ENCODE measurements at regions not wholly inside any gene's neighbourhood (a gene's known extent, or its start where the extent isn't known, plus 50 kb on each side); places are given as distances from the start of the nearest gene placed in this dataset.

- no peak overlapping the region for H3K9ac ChIP-seq (ENCODE audit: low read depth, low read length)
- H3K4me2 ChIP-seq (ENCODE audit: low read length): no peak overlapping the region
- H3K36me3 ChIP-seq (ENCODE audit: insufficient read depth, low read length): no peaks in the 10 kb centered on the region
- no peak overlapping the region for H3K4me3 ChIP-seq (ENCODE audit: low read length)
- H3K9me3 ChIP-seq (replicated peaks; ENCODE audit: low read length): no peaks in the 10 kb centered on the region
- no peaks in the 10 kb centered on the region for H3K27me3 ChIP-seq (ENCODE audit: control insufficient read depth, insufficient read depth, low read length)
- no peaks in the 10 kb centered on the region for H3K4me1 ChIP-seq (ENCODE audit: control insufficient read depth, insufficient read depth, low read length)
Measured at GRCh38 chr10:4020631-4021030, 235.6 kb upstream of the KLF6 start.

- Histone ChIP-seq H3K36me3 (ENCODE audit: insufficient read depth, low read length) (no peaks in the 10 kb centered on the region), H3K9me3 (replicated peaks; ENCODE audit: low read length) (no peaks in the 10 kb centered on the region), H3K27me3 (ENCODE audit: control insufficient read depth, insufficient read depth, low read length) (no peaks in the 10 kb centered on the region), H3K4me1 (ENCODE audit: control insufficient read depth, insufficient read depth, low read length) (peaks cover 9% of the 10 kb centered on the region), H3K4me3 (ENCODE audit: low read length) (no peak overlapping the region), H3K4me2 (ENCODE audit: low read length) (no peak overlapping the region), H3K9ac (ENCODE audit: low read depth, low read length) (no peak overlapping the region)
Measured at GRCh38 chr10:4018054-4018511, 233.1 kb upstream of the KLF6 start.

GRCh38 chr10:4017336-4017735 lies 232.3 kb upstream of the KLF6 start:
- no peaks in the 10 kb centered on the region for H3K27me3 ChIP-seq (ENCODE audit: control insufficient read depth, insufficient read depth, low read length)
- H3K9me3 ChIP-seq (replicated peaks; ENCODE audit: low read length): no peaks in the 10 kb centered on the region
- H3K4me2 ChIP-seq (ENCODE audit: low read length): no peak overlapping the region
- no peaks in the 10 kb centered on the region for H3K36me3 ChIP-seq (ENCODE audit: insufficient read depth, low read length)
- H3K4me3 ChIP-seq (ENCODE audit: low read length): no peak overlapping the region
- no peak overlapping the region for H3K9ac ChIP-seq (ENCODE audit: low read depth, low read length)
- H3K4me1 ChIP-seq (ENCODE audit: control insufficient read depth, insufficient read depth, low read length): peaks cover 9% of the 10 kb centered on the region

DNA sequence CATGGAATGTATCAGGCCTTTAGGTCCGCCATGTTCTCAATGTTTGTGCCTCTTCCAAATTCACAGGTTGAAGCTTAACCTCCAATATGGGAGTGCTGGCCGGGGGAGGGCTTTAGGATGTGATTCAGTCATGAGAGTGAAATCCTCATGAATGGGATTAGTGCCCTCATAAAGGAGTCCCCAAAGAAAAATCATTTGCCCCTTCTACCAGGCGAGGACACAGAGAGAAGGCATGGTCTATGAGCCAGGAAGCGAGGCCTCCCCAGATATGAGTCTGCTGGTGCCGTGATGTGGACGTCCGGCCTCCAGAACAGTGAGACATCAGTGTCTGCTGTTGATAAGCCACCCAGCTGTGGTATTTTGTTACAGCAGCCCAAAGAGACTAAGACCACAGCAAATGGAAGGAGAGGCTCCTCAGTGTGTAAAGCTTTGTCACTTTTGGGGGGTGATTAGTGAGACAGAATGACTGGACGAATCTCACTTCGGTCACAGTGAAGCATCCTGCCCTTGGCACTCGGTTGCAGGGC lies 231.3 kb upstream of the KLF6 start:
- no peaks in the 10 kb centered on the region for H3K27me3 ChIP-seq (ENCODE audit: control insufficient read depth, insufficient read depth, low read length)
- no peak overlapping the region for H3K4me2 ChIP-seq (ENCODE audit: low read length)

DNA sequence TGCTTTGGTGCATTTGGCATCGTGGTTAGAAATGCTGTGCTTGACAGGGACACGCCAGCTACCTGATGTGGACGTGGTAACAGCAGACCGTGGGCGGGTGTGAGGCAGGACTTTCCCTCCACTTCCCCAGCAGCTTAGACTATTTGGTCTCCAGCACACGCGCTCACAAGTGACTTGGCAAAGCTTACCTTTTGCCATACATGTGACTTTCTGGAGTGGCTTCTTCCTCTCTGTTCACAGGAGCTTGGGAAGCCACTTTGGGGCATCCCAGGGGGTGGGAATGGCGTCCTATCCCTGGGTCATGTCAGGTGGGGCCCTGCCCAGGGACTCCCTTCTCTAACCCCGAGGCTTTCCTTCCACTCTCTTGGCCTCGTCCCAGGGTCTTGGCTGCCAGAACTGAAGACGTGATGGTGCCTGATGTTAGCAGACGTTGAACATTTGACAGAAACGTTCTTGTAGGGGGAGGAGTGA lies 228.7 kb upstream of the KLF6 start:
- no peak overlapping the region for H3K4me3 ChIP-seq (ENCODE audit: low read length)
- H3K4me1 ChIP-seq (ENCODE audit: control insufficient read depth, insufficient read depth, low read length): peaks cover 9% of the 10 kb centered on the region
- H3K4me2 ChIP-seq (ENCODE audit: low read length): no peak overlapping the region
- H3K27me3 ChIP-seq (ENCODE audit: control insufficient read depth, insufficient read depth, low read length): no peaks in the 10 kb centered on the region
- no peak overlapping the region for H3K9ac ChIP-seq (ENCODE audit: low read depth, low read length)
- H3K9me3 ChIP-seq (replicated peaks; ENCODE audit: low read length): no peaks in the 10 kb centered on the region
- no peaks in the 10 kb centered on the region for H3K36me3 ChIP-seq (ENCODE audit: insufficient read depth, low read length)

More for the DNA sequence above, 231.3 kb upstream of the KLF6 start:
- H3K36me3 ChIP-seq (ENCODE audit: insufficient read depth, low read length): no peaks in the 10 kb centered on the region
- no peak overlapping the region for H3K4me3 ChIP-seq (ENCODE audit: low read length)
- H3K9me3 ChIP-seq (replicated peaks; ENCODE audit: low read length): no peaks in the 10 kb centered on the region
- H3K9ac ChIP-seq (ENCODE audit: low read depth, low read length): no peak overlapping the region
- H3K4me1 ChIP-seq (ENCODE audit: control insufficient read depth, insufficient read depth, low read length): peaks cover 9% of the 10 kb centered on the region

DNA sequence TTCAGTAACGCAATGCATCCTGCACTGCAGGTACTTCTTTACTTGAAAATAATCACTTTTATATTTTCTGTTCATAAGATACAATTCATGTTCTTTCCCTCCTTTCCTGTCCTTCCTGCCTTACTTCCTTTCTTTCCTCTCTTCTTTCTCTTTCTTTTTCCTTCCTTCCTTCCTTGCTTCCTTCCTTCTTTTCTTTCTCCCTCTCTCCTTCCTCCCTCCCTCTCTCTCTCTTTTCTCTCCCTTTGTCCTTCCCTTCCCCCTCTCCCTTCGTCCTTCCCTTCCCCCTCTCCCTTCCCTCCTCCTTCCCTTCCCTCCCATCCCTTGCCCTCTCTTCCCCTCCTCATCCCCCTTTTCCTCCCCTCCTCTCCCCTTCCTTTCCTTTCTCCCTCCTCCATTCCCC lies 227.8 kb upstream of the KLF6 start:
- H3K4me3 ChIP-seq (ENCODE audit: low read length): no peak overlapping the region
- H3K27me3 ChIP-seq (ENCODE audit: control insufficient read depth, insufficient read depth, low read length): no peaks in the 10 kb centered on the region
- no peak overlapping the region for H3K9ac ChIP-seq (ENCODE audit: low read depth, low read length)
- H3K9me3 ChIP-seq (replicated peaks; ENCODE audit: low read length): no peaks in the 10 kb centered on the region
- H3K4me2 ChIP-seq (ENCODE audit: low read length): no peak overlapping the region
- peaks cover 9% of the 10 kb centered on the region for H3K4me1 ChIP-seq (ENCODE audit: control insufficient read depth, insufficient read depth, low read length)
- H3K36me3 ChIP-seq (ENCODE audit: insufficient read depth, low read length): no peaks in the 10 kb centered on the region

- no peak overlapping the region for H3K9ac ChIP-seq (ENCODE audit: low read depth, low read length)
- H3K27me3 ChIP-seq (ENCODE audit: control insufficient read depth, insufficient read depth, low read length): no peaks in the 10 kb centered on the region
- H3K4me2 ChIP-seq (ENCODE audit: low read length): no peak overlapping the region
- H3K36me3 ChIP-seq (ENCODE audit: insufficient read depth, low read length): no peaks in the 10 kb centered on the region
- peaks cover 9% of the 10 kb centered on the region for H3K4me1 ChIP-seq (ENCODE audit: control insufficient read depth, insufficient read depth, low read length)
- no peaks in the 10 kb centered on the region for H3K9me3 ChIP-seq (replicated peaks; ENCODE audit: low read length)
- no peak overlapping the region for H3K4me3 ChIP-seq (ENCODE audit: low read length)
Measured at GRCh38 chr10:4011136-4011812, 226.3 kb upstream of the KLF6 start.

- no peaks in the 10 kb centered on the region for H3K36me3 ChIP-seq (ENCODE audit: insufficient read depth, low read length)
- no peak overlapping the region for H3K9ac ChIP-seq (ENCODE audit: low read depth, low read length)
- no peak overlapping the region for H3K4me3 ChIP-seq (ENCODE audit: low read length)
- peaks cover 5% of the 10 kb centered on the region for H3K4me1 ChIP-seq (ENCODE audit: control insufficient read depth, insufficient read depth, low read length)
- H3K4me2 ChIP-seq (ENCODE audit: low read length): no peak overlapping the region
- H3K9me3 ChIP-seq (replicated peaks; ENCODE audit: low read length): no peaks in the 10 kb centered on the region
- no peaks in the 10 kb centered on the region for H3K27me3 ChIP-seq (ENCODE audit: control insufficient read depth, insufficient read depth, low read length)
Measured at GRCh38 chr10:4008676-4009382, 223.8 kb upstream of the KLF6 start.

DNA sequence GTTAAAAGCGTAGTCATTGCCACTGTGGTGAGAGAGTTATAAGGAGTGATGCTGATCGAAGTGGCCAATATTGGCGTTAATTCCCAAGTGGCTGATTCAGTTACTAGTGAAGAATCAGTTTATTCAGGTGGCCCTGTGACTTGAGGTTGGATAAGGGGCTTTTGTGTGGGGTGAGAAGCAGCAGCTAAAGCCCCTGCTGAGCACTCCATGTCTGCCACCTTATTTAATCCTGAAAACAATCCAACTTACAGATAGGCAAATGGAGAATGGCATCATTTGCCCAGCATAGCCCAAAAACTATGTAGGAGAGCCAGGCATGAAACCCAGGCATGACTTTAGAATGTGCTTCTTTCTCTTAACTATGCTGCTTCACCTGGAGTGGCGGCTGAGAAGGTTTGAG lies 222.8 kb upstream of the KLF6 start:
- Histone ChIP-seq H3K4me2 (ENCODE audit: low read length) (no peak overlapping the region), H3K27me3 (ENCODE audit: control insufficient read depth, insufficient read depth, low read length) (no peaks in the 10 kb centered on the region), H3K9me3 (replicated peaks; ENCODE audit: low read length) (no peaks in the 10 kb centered on the region), H3K9ac (ENCODE audit: low read depth, low read length) (no peak overlapping the region), H3K36me3 (ENCODE audit: insufficient read depth, low read length) (no peaks in the 10 kb centered on the region), H3K4me3 (ENCODE audit: low read length) (no peak overlapping the region), H3K4me1 (ENCODE audit: control insufficient read depth, insufficient read depth, low read length) (no peaks in the 10 kb centered on the region)

- no peak overlapping the region for H3K4me3 ChIP-seq (ENCODE audit: low read length)
- H3K27me3 ChIP-seq (ENCODE audit: control insufficient read depth, insufficient read depth, low read length): no peaks in the 10 kb centered on the region
- no peaks in the 10 kb centered on the region for H3K4me1 ChIP-seq (ENCODE audit: control insufficient read depth, insufficient read depth, low read length)
- H3K9me3 ChIP-seq (replicated peaks; ENCODE audit: low read length): no peaks in the 10 kb centered on the region
- H3K4me2 ChIP-seq (ENCODE audit: low read length): no peak overlapping the region
- H3K36me3 ChIP-seq (ENCODE audit: insufficient read depth, low read length): no peaks in the 10 kb centered on the region
- H3K9ac ChIP-seq (ENCODE audit: low read depth, low read length): no peak overlapping the region
Measured at GRCh38 chr10:4006858-4007257, 221.8 kb upstream of the KLF6 start.

DNA sequence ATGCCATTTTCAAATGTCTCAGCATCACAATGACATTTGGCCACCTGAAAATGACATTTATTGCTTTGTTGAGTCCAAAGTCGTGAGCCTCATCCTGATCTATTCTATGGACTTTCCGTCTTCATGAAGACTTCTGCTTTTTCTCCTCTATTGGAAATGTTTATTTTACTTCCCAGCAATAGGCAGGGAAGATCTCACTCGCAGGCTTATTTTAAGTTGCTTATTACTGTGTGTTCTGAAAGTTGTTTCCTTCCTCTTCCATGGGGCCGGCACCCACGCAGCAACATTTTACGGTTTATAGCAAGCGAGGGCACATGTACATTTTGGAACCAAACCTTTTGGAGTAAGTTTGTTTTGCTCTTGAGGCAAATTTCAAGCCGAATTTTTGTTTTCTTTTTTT lies 221.0 kb upstream of the KLF6 start:
- H3K36me3 ChIP-seq (ENCODE audit: insufficient read depth, low read length): no peaks in the 10 kb centered on the region
- no peak overlapping the region for H3K9ac ChIP-seq (ENCODE audit: low read depth, low read length)
- H3K27me3 ChIP-seq (ENCODE audit: control insufficient read depth, insufficient read depth, low read length): no peaks in the 10 kb centered on the region
- H3K4me1 ChIP-seq (ENCODE audit: control insufficient read depth, insufficient read depth, low read length): no peaks in the 10 kb centered on the region
- no peaks in the 10 kb centered on the region for H3K9me3 ChIP-seq (replicated peaks; ENCODE audit: low read length)
- no peak overlapping the region for H3K4me2 ChIP-seq (ENCODE audit: low read length)
- H3K4me3 ChIP-seq (ENCODE audit: low read length): no peak overlapping the region

Measured in skeletal muscle satellite cell (primary cell).